Fibroblast of mammary gland (primary cell): ENCODE measurements at regions not wholly inside any gene's neighbourhood (a gene's known extent, or its start where the extent isn't known, plus 50 kb on each side); places are given as distances from the start of the nearest gene placed in this dataset.

ENCODE experiments used
- DNase-seq: peaks from one replicate; pipeline ENCODE4 v3.0.0-alpha.2; 2010; ENCODE audit warnings: low read depth
- H3K4me3 ChIP-seq: 2 replicates; pipeline ENCODE4 v1.5.1; 2011; ENCODE audit warnings: low read depth, mild to moderate bottlenecking, low read length, moderate library complexity; ENCODE audit not compliant: control insufficient read depth
- CTCF ChIP-seq: conservative IDR thresholded peaks from 2 replicates; pipeline ENCODE4 v1.5.1; 2011; ENCODE audit warnings: low read depth, low read length, inconsistent platforms; ENCODE audit not compliant: control insufficient read depth, insufficient read depth

DNA sequence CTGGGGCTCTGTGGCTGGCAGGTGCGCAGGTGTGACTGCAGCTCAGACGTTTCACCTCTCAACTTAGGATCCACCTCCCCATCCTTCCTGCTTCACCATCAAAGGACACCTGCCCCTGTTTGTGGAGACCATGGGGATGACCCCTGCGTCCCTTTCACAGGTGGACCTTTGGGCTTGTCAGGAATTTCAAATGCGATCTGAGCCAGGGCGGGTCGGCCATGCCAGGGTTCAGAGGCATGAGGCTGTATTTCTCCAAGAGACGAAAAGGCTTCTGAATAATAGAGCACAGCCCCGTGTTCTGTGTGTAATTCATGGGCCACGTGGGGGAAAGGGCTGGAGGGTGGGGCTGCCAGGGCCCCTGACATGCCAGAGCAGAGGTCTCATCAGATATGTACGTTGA is 668.0 kb downstream of the BRD1 start:
- no peak overlapping the region for H3K4me3 ChIP-seq
- DNase-seq, result no peak
- TF ChIP-seq CTCF, result no peak

DNA sequence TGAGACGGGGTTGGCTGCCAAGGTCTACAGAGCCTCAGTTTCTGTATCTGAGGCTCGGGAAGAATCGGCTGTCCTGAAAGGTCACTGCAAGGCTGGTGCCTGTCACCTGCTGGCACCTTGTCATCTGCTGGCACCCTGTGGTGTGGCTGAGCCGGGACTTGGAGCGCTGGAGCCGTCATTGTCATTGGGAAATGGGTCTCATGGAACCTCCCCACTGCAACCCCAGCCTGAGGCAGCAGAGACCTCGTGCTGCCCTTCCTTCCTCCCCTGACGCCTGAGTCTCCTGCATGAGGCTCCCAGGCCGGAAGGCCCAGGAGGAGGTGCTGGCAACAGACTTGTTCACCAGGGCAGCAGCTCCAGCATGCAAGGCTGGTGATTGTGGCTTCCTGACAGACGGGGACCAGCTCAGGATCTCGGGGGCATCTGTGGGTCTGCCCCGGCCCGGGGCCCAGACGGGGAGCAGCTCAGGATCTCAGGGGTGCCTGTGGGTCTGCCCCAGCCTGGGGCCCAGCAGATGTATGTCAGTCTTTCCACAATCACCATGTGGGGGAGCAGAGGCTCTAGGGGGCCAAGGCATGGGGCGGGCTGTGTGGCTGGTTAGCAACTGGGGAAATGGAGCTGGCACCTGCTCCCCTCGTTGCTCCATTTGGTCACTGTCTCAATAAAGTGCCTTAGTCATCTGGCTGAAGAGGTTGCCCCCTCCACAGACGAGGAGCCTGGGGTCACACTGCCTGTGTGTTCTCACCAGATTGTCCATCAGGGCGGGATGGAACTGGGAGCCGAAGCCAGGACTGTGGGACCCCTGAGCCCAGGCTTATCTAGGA is 668.7 kb downstream of the BRD1 start:
- no peak overlapping the region for H3K4me3 ChIP-seq
- no peak for DNase-seq
- no peak for TF ChIP-seq CTCF

DNA sequence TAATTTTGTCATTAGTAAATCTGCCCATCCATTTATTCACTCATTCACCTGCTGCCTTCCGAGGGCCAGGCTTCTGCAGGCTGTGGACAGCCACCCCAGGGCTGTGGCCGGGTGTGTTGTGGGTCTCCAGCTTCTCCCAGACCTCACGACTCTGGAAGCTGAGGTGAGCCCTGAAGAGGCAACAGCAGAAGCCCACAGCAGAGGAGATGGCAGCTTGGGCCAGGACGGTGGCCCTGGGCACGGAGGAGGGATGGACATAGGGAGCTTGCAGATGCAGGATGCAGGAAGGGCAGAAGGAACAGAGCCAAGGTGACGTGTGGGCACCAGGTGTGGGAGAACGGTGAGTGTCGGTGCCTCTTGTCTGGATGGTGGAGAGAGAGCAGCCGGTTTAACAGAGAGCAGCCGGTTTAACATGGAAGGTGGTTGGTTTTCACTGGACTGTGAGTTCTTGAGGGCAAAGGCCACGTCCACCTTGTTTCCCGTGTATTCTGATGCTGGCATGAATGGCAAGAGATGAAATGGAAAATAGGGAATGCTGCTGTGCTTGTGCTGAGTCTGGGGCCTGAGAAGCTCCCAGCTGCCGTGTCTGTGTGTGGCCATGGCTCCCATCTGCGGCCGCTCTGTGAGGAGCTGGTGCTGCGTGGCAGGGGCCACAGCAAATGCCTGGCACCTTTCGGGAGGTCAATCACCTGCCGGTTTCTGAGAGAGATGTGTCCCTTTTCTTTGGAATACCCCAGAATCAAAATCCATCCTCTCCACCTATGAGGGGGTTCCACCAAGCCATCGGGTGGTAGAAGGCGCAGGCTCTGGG is 669.9 kb downstream of the BRD1 start:
- H3K4me3 ChIP-seq, result no peak overlapping the region
- DNase-seq, result no peak
- TF ChIP-seq CTCF, result no peak

GRCh38 chr22:49156662-49157285 is 670.9 kb downstream of the BRD1 start:
- TF ChIP-seq CTCF, result no peak
- DNase-seq, result no peak
- H3K4me3 ChIP-seq, result no peak overlapping the region

DNA sequence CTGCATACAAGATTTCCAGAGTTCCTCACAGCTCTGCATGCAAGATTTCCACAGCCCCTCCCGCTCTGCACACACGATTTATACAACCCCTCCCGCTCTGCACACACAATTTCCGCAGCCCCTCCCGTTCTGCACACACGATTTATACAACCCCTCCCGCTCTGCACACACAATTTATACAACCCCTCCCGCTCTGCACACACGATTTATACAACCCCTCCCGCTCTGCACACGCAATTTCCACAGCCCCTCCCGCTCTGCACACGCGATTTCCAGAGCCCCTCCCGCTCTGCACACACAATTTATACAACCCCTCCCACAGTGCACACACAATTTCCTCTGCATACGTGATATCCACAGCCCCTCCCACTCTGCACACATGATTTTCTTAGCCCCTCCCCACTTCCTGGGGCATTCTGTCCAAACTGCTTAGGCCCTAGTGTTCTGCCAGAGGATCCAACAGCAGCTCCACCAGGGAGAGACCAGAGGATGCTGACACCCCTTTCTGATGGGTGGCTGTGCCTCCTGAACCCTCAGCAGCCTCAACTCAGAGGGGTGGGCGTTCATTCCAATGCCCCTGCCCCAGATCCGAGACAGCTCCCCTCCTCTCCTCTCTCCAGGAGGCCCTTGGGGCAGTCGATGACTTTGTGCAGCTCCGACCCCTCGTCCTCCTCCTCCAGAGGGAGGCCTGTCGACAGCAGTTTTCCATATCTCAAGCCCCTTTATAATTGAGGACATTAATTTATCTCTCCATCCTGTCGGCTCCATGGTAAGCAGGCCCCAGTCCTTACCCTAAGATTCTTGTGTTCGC is 671.7 kb downstream of the BRD1 start:
- TF ChIP-seq CTCF, result no peak
- H3K4me3 ChIP-seq, result no peak overlapping the region
- no peak for DNase-seq

DNA sequence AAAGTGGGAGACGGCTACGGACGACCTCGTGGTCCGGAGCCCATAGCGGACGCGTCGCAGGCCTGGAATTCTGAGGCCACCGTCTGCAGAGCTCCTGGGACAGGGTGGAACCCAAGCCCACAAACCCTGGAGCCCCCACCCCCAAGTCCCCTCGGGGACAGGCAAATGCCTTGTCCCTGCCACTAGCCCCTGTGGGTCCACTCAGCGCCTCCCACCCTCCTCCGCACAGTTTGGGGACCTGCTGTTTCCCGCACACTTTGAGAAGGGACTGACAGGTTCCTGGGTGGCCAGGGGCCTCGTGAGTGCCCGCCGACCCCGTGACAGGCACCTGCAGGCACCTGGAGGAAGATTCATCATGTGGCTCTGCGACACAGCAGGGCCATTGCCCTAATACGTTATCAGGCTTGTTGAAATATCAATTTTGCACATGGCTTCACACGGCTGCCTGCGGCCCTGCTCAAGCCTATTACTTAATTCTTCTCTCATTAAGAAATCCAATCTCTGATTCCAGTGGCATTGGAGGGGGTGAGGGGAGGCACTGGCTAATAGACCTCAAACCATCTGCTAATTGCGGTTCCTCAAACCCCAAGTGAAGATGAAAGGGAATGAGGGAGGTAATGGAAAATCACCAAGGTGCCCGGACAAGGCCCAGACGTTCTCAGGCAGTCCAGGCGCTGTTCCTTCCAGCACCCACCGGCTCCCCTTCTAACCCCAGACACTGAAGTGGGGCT is 672.5 kb downstream of the BRD1 start:
- no peak for TF ChIP-seq CTCF
- no peak overlapping the region for H3K4me3 ChIP-seq
- DNase-seq, result no peak
